ENCODE measurements at regions not wholly inside any gene's neighbourhood (a gene's known extent, or its start where the extent isn't known, plus 50 kb on each side); places are given as distances from the start of the nearest gene placed in this dataset.

- Histone ChIP-seq H3K4ac (ENCODE audit: low read depth, low read length) (no peak overlapping the region), H4K8ac (replicated peaks; ENCODE audit: insufficient read length, low read depth, low read length) (no peak overlapping the region), H3K9ac (ENCODE audit: extremely low read depth, insufficient read length, low read length) (no peak overlapping the region), H3K14ac (ENCODE audit: insufficient read depth, low read length) (no peak overlapping the region), H3K56ac (ENCODE audit: insufficient read length, low read depth, low read length) (no peak overlapping the region), H3K18ac (ENCODE audit: insufficient read length, low read depth, low read length) (no peak overlapping the region), H2BK5ac (ENCODE audit: insufficient read length, low read length) (no peak overlapping the region), H2BK15ac (ENCODE audit: low read depth, low read length) (no peak overlapping the region), H3K79me1 (ENCODE audit: insufficient read depth, low read depth, low read length, poor library complexity, severe bottlenecking) (no peaks in the 10 kb centered on the region), H3K4me1 (ENCODE audit: insufficient read depth, low read length) (no peaks in the 10 kb centered on the region; the same call in 1 of the 2 replicates), H4K20me1 (ENCODE audit: control insufficient read depth, insufficient read depth, insufficient read length) (no peaks in the 10 kb centered on the region), H3K9me3 (ENCODE audit: control insufficient read depth, low read depth, low read length) (no peaks in the 10 kb centered on the region), H3K27ac (ENCODE audit: insufficient read length, low read depth, low read length) (no peak overlapping the region), H2AK5ac (ENCODE audit: insufficient read length, low read length) (no peak overlapping the region), H3K27me3 (ENCODE audit: insufficient read depth, low read length) (no peaks in the 10 kb centered on the region), H3K23me2 (ENCODE audit: insufficient read length, low read depth, low read length, poor library complexity, severe bottlenecking) (no peaks in the 10 kb centered on the region), H3K23ac (ENCODE audit: insufficient read length, low read depth, low read length) (no peak overlapping the region), H3K79me2 (ENCODE audit: insufficient read depth, low read length) (no peaks in the 10 kb centered on the region), H2BK12ac (ENCODE audit: insufficient read length, low read depth, low read length) (no peak overlapping the region), H4K5ac (ENCODE audit: insufficient read length, low read depth, low read length) (no peak overlapping the region), H2BK120ac (ENCODE audit: low read depth, low read length, poor library complexity, severe bottlenecking) (no peak overlapping the region), H3T11ph (ENCODE audit: low read length) (no peak overlapping the region), H2AFZ (ENCODE audit: low read length) (no peak overlapping the region), H4K91ac (ENCODE audit: insufficient read length, low read depth, low read length) (no peak overlapping the region), H2BK20ac (ENCODE audit: low read depth, low read length, poor library complexity, severe bottlenecking) (no peak overlapping the region), H3K4me2 (ENCODE audit: insufficient read depth, insufficient read length, low read length) (no peak overlapping the region)
- no peak for TF ChIP-seq CTCF (conservative IDR thresholded peaks at IDR 0.05)
- 100% methylated on average over 1 of the region's 1 CpG for WGBS (ENCODE audit: extremely low coverage, insufficient read length, low lambda C conversion rate)
- Mint-ChIP-seq H3K27me3 (ENCODE audit: low read depth) (peaks cover 3% of the 10 kb centered on the region), H3K4me3 (no peak overlapping the region), H3K9me3 (peaks cover 0 to 3% of the 10 kb centered on the region in 2 experiments; a peak in 2 of 5 replicates), H3K27ac (no peak overlapping the region), H3K4me1 (peaks cover 0 to 2% of the 10 kb centered on the region in 2 experiments; a peak in 1 of 4 replicates), H3K36me3 (ENCODE audit: insufficient read depth in 1 of 3, low read depth in 3 of 3) (peaks cover 0 to 2% (median 0%) of the 10 kb centered on the region in 3 experiments; a peak in 1 of 7 replicates)
- DNase-seq = no peak
Measured at GRCh38 chr7:443279-443833, 76.3 kb downstream of the PDGFA start.
